ENCODE measurements at regions not wholly inside any gene's neighbourhood (a gene's known extent, or its start where the extent isn't known, plus 50 kb on each side); places are given as distances from the start of the nearest gene placed in this dataset.

GRCh38 chr22:44570476-44571445 is 72.7 kb upstream of the RTL6 start:
- TF ChIP-seq, protein P1, sequence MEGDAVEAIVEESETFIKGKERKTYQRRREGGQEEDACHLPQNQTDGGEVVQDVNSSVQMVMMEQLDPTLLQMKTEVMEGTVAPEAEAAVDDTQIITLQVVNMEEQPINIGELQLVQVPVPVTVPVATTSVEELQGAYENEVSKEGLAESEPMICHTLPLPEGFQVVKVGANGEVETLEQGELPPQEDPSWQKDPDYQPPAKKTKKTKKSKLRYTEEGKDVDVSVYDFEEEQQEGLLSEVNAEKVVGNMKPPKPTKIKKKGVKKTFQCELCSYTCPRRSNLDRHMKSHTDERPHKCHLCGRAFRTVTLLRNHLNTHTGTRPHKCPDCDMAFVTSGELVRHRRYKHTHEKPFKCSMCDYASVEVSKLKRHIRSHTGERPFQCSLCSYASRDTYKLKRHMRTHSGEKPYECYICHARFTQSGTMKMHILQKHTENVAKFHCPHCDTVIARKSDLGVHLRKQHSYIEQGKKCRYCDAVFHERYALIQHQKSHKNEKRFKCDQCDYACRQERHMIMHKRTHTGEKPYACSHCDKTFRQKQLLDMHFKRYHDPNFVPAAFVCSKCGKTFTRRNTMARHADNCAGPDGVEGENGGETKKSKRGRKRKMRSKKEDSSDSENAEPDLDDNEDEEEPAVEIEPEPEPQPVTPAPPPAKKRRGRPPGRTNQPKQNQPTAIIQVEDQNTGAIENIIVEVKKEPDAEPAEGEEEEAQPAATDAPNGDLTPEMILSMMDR (IDR thresholded peaks at IDR 0.05; ENCODE audit: insufficient read depth, low read length): no peak
- TF ChIP-seq POLR2AphosphoS5 (IDR thresholded peaks at IDR 0.05; ENCODE audit: low read depth): no peak
- TF ChIP-seq GABPA (IDR thresholded peaks at IDR 0.05; ENCODE audit: low read depth): no peak
- no peak for TF ChIP-seq REST (IDR thresholded peaks at IDR 0.05; ENCODE audit: insufficient replicate concordance, low read depth)

Data from HL-60 (cell line).